IMR-90 (cell line): ENCODE measurements at regions not wholly inside any gene's neighbourhood (a gene's known extent, or its start where the extent isn't known, plus 50 kb on each side); places are given as distances from the start of the nearest gene placed in this dataset.

Experiments
- ATAC-seq: fragments of 200-7000 bp; cut with Tn5 transposase; 2 replicates; pipeline ENCODE4 v1.9.1; 2020; ENCODE audit warnings: low read depth, mild to moderate bottlenecking, moderate library complexity
- BruUV-seq: library from RNA; stranded (reverse); fragments of 400-500 nt; replicated peaks from 2 replicates; lab custom pipeline; 2021; lab: Mats Ljungman, UMichigan
- CTCF ChIA-PET: fragments of 300-600 bp; formaldehyde crosslinking; extraction: SDS; loops from one replicate; lab custom pipeline; 2021; ENCODE audit warnings: antibody characterized with exemption; lab: Yijun Ruan, JAX
- POLR2A ChIA-PET: fragments of 300-600 bp; sonication (Branson Sonifier 250); formaldehyde crosslinking; loops from one replicate; lab custom pipeline; 2022; ENCODE audit warnings: antibody characterized with exemption; ENCODE audit not compliant: unreplicated experiment; lab: Charles Lee
- DNase-seq: peaks from one replicate; pipeline ENCODE4 v3.0.0; 2013
- H2AFZ ChIP-seq: replicated peaks from 2 replicates; pipeline ENCODE3; 2013; ENCODE audit warnings: low read length, mild to moderate bottlenecking; ENCODE audit not compliant: poor library complexity
- H2AK5ac ChIP-seq: 2 replicates; pipeline ENCODE4 v1.6.1; 2013; ENCODE audit warnings: low read depth, low read length, inconsistent platforms
- H2AK9ac ChIP-seq: replicated peaks from 2 replicates; pipeline ENCODE3; 2013; ENCODE audit warnings: mild to moderate bottlenecking, low read depth, low read length, moderate library complexity; ENCODE audit not compliant: poor library complexity
- H2BK120ac ChIP-seq: 2 replicates; pipeline ENCODE4 v1.6.1; 2013; ENCODE audit warnings: low read depth, low read length, inconsistent platforms
- H2BK15ac ChIP-seq: 3 replicates; pipeline ENCODE4 v1.6.1; 2013; ENCODE audit warnings: low read depth, low read length, inconsistent platforms
- H2BK20ac ChIP-seq: 2 replicates; pipeline ENCODE4 v1.6.1; 2013; ENCODE audit warnings: low read depth, mild to moderate bottlenecking, inconsistent platforms, low read length, moderate library complexity
- H2BK5ac ChIP-seq: 2 replicates; pipeline ENCODE4 v1.6.1; 2013; ENCODE audit warnings: mild to moderate bottlenecking, low read depth, low read length, inconsistent platforms; ENCODE audit not compliant: poor library complexity, severe bottlenecking
- H3K14ac ChIP-seq: replicated peaks from 2 replicates; pipeline ENCODE4 v1.6.1; 2013; ENCODE audit warnings: low read depth, low read length, inconsistent platforms
- H3K18ac ChIP-seq: 2 replicates; pipeline ENCODE4 v1.6.1; 2013; ENCODE audit warnings: low read depth, low read length, control low read depth
- H3K23ac ChIP-seq: 2 replicates; pipeline ENCODE4 v1.6.1; 2013; ENCODE audit warnings: low read depth, low read length, inconsistent platforms
- H3K27ac ChIP-seq: 2 replicates; pipeline ENCODE4 v1.5.1; 2013; ENCODE audit warnings: mild to moderate bottlenecking, control low read depth, low read length; ENCODE audit not compliant: insufficient read depth
- H3K27me3 ChIP-seq: 2 replicates; pipeline ENCODE4 v1.6.1; 2013; ENCODE audit warnings: low read length; ENCODE audit not compliant: control insufficient read depth, insufficient read depth
- H3K36me3 ChIP-seq: 2 replicates; pipeline ENCODE4 v1.6.1; 2013; ENCODE audit warnings: low read length, mixed read lengths; ENCODE audit not compliant: control insufficient read depth, insufficient read depth
- H3K4ac ChIP-seq: 2 replicates; pipeline ENCODE4 v1.6.1; 2013; ENCODE audit warnings: low read depth, low read length, inconsistent platforms
- H3K4me1 ChIP-seq: 2 replicates; pipeline ENCODE4 v1.6.1; 2013; ENCODE audit warnings: low read length, mixed read lengths; ENCODE audit not compliant: control insufficient read depth, insufficient read depth
- H3K4me2 ChIP-seq: 2 replicates; pipeline ENCODE4 v1.6.1; 2013; ENCODE audit warnings: low read depth, mild to moderate bottlenecking, control low read depth, low read length, moderate library complexity
- H3K4me3 ChIP-seq: 2 replicates; pipeline ENCODE4 v1.5.1; 2013; ENCODE audit warnings: low read depth, mild to moderate bottlenecking, control low read depth, low read length, moderate library complexity; ENCODE audit not compliant: insufficient read depth
- H3K56ac ChIP-seq: 2 replicates; pipeline ENCODE4 v1.6.1; 2013; ENCODE audit warnings: low read length, inconsistent platforms; ENCODE audit not compliant: insufficient read depth; ENCODE audit errors: extremely low read depth
- H3K79me1 ChIP-seq, 2 experiments: 2 replicates each; pipeline ENCODE4 v1.6.1; 2013; ENCODE audit warnings: low read length in 2 of 2, inconsistent platforms in 1 of 2, low read depth in 1 of 2
- H3K9ac ChIP-seq: 2 replicates; pipeline ENCODE4 v1.6.1; 2013; ENCODE audit warnings: low read depth, low read length, control low read depth
- H3K9me1 ChIP-seq: 2 replicates; pipeline ENCODE4 v1.6.1; 2013; ENCODE audit warnings: low read length, inconsistent platforms; ENCODE audit not compliant: insufficient read depth
- H3K9me3 ChIP-seq: 2 replicates; pipeline ENCODE4 v1.6.1; 2013; ENCODE audit warnings: low read length; ENCODE audit not compliant: control insufficient read depth, insufficient read depth
- H4K20me1 ChIP-seq: 2 replicates; pipeline ENCODE4 v1.6.1; 2013; ENCODE audit warnings: low read length, inconsistent platforms; ENCODE audit not compliant: insufficient read depth
- H4K5ac ChIP-seq: 2 replicates; pipeline ENCODE4 v1.6.1; 2013; ENCODE audit warnings: mild to moderate bottlenecking, low read depth, low read length, control low read depth
- H4K8ac ChIP-seq, 2 experiments: 2 replicates each; pipeline ENCODE4 v1.6.1; 2013; ENCODE audit warnings: low read depth in 2 of 2, low read length in 2 of 2, control low read depth in 1 of 2, inconsistent platforms in 1 of 2
- H4K91ac ChIP-seq: 2 replicates; pipeline ENCODE4 v1.6.1; 2013; ENCODE audit warnings: low read depth, low read length, inconsistent platforms; ENCODE audit not compliant: insufficient read depth
- BHLHE40 ChIP-seq: fragments of 150-350 bp; IDR thresholded peaks from 2 replicates; pipeline ENCODE4 v1.6.1; 2016; ENCODE audit warnings: mild to moderate bottlenecking, low read depth, low read length
- CEBPB ChIP-seq: IDR thresholded peaks from 2 replicates; pipeline ENCODE4 v1.6.1; 2012; ENCODE audit warnings: low read depth, low read length, improper control_type of control experiment
- CHD1 ChIP-seq: IDR thresholded peaks from 2 replicates; pipeline ENCODE4 v1.6.1; 2012; ENCODE audit warnings: low read depth, low read length, improper control_type of control experiment
- CTCF ChIP-seq: conservative IDR thresholded peaks from 2 replicates; pipeline ENCODE4 v1.5.1; 2012; ENCODE audit warnings: mild to moderate bottlenecking, low read depth, low read length, improper control_type of control experiment
- ELK1 ChIP-seq: fragments of 150-350 bp; IDR thresholded peaks from 2 replicates; pipeline ENCODE4 v1.6.1; 2016; ENCODE audit warnings: low read depth, mild to moderate bottlenecking, low read length, moderate library complexity, borderline replicate concordance
- FOS ChIP-seq: fragments of 150-350 bp; IDR thresholded peaks from 2 replicates; pipeline ENCODE4 v1.6.1; 2016; ENCODE audit warnings: low read depth, low read length
- MAFK ChIP-seq: IDR thresholded peaks from 2 replicates; pipeline ENCODE4 v1.6.1; 2012; ENCODE audit warnings: low read depth, low read length, improper control_type of control experiment
- MAZ ChIP-seq: IDR thresholded peaks from 2 replicates; pipeline ENCODE4 v1.6.1; 2012; ENCODE audit warnings: low read depth, mild to moderate bottlenecking, low read length, improper control_type of control experiment, moderate library complexity, borderline replicate concordance
- MXI1 ChIP-seq: IDR thresholded peaks from 2 replicates; pipeline ENCODE4 v1.6.1; 2012; ENCODE audit warnings: low read depth, mild to moderate bottlenecking, low read length, moderate library complexity, borderline replicate concordance
- NFE2L2 ChIP-seq: fragments of 150-350 bp; IDR thresholded peaks from 2 replicates; pipeline ENCODE4 v1.6.1; 2016; ENCODE audit warnings: low read depth, mild to moderate bottlenecking, low read length
- POLR2A ChIP-seq: IDR thresholded peaks from 2 replicates; pipeline ENCODE4 v1.6.1; 2012; ENCODE audit warnings: mild to moderate bottlenecking, low read depth, low read length
- RAD21 ChIP-seq: IDR thresholded peaks from 2 replicates; pipeline ENCODE4 v1.6.1; 2012; ENCODE audit warnings: low read length, improper control_type of control experiment
- RCOR1 ChIP-seq: IDR thresholded peaks from 2 replicates; pipeline ENCODE4 v1.6.1; 2012; ENCODE audit warnings: mild to moderate bottlenecking, low read length, improper control_type of control experiment; ENCODE audit not compliant: insufficient replicate concordance
- RFX5 ChIP-seq: IDR thresholded peaks from 2 replicates; pipeline ENCODE4 v1.8.0; 2012; ENCODE audit warnings: low read depth, mild to moderate bottlenecking, low read length, moderate library complexity
- SMC3 ChIP-seq: fragments of 150-350 bp; IDR thresholded peaks from 2 replicates; pipeline ENCODE4 v1.6.1; 2016; ENCODE audit warnings: low read depth, mild to moderate bottlenecking, antibody characterized with exemption, low read length, moderate library complexity
- WGBS, 2 experiments: methylation state at CpG; one replicate each; pipeline versions ENCODE4 v1.1.5 to v1.1.7; 2013; ENCODE audit warnings: missing lambda C conversion rate in 2 of 2; ENCODE audit not compliant: insufficient read length in 1 of 2; ENCODE audit errors: extremely low coverage in 2 of 2; 5-methylcytosine and 5-hydroxymethylcytosine counted together
- dilution Hi-C: fragments of 300-500 bp; cut with HindIII; formaldehyde crosslinking; loops from one replicate; pipeline ENCODE4 v1.14.3; 2018; ENCODE audit warnings: low sequenced_read_pairs; ENCODE audit not compliant: unreplicated experiment
- in situ Hi-C: fragments of 300-500 bp; cut with MboI; formaldehyde crosslinking; loops from 3 replicates; pipeline ENCODE4 v1.14.3; 2019; ENCODE audit warnings: low sequenced_read_pairs, inconsistent platforms, mixed read lengths
- intact Hi-C: fragments of 100-400 bp; cut with micrococcal nuclease; formaldehyde crosslinking; loops from 2 replicates; pipeline ENCODE4 v1.10.0; 2022
- TF ChIP-seq, protein P1 (sequence below): fragments of 150-350 bp; IDR thresholded peaks from 2 replicates; pipeline ENCODE4 v1.6.1; 2017; ENCODE audit warnings: mild to moderate bottlenecking, antibody characterized with exemption, low read length, low read depth

GRCh38 chr7:131149840-131150239 lies 177.8 kb upstream of the MKLN1 start:
- WGBS, 2 experiments = 73% methylated on average over 3 of the region's 4 CpGs; no CpG with 5 or more reads in 1 of the 2 experiments
- no TSS peak for BruUV-seq
- H3K9me3 ChIP-seq = no peaks in the 10 kb centered on the region

More at GRCh38 chr7:131149840-131150239, 177.8 kb upstream of the MKLN1 start:
- H2BK120ac ChIP-seq = no peak overlapping the region
- CTCF ChIA-PET = interaction anchor here (0.6 kb wide), 1 partner anchor 21 kb away, joined by 7 read pairs; no protein-coding TSS in a partner anchor
- POLR2A ChIA-PET = no interaction called here
- H4K8ac ChIP-seq = no peak overlapping the region
- ATAC-seq (no peak), DNase-seq (no peak)
- H2AFZ ChIP-seq = no peak overlapping the region
- H3K9me1 ChIP-seq = no peaks in the 10 kb centered on the region
- intact Hi-C loops = no loop called here
- H3K56ac ChIP-seq = no peak overlapping the region
- H2BK20ac ChIP-seq = no peak overlapping the region
- no peaks in the 10 kb centered on the region for H3K27me3 ChIP-seq
- H2AK9ac ChIP-seq = no peak overlapping the region
- no peak overlapping the region for H3K18ac ChIP-seq
- H3K14ac ChIP-seq = no peak overlapping the region
- H3K9ac ChIP-seq = no peak overlapping the region
- no peak overlapping the region for H4K91ac ChIP-seq
- no peak overlapping the region for H3K4me3 ChIP-seq
- H3K36me3 ChIP-seq = no peaks in the 10 kb centered on the region
- TF ChIP-seq MXI1 (no peak), BHLHE40 (no peak), ELK1 (no peak), RFX5 (no peak), MAZ (no peak), CEBPB (no peak), FOS (no peak), CHD1 (no peak), POLR2A (no peak), CTCF (no peak), RAD21 (no peak), SMC3 (no peak), RCOR1 (no peak), MAFK (no peak), NFE2L2 (no peak)
- TF ChIP-seq, protein P1, sequence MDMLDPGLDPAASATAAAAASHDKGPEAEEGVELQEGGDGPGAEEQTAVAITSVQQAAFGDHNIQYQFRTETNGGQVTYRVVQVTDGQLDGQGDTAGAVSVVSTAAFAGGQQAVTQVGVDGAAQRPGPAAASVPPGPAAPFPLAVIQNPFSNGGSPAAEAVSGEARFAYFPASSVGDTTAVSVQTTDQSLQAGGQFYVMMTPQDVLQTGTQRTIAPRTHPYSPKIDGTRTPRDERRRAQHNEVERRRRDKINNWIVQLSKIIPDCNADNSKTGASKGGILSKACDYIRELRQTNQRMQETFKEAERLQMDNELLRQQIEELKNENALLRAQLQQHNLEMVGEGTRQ = no peak
- H3K4ac ChIP-seq = no peak overlapping the region
- no peak overlapping the region for H3K23ac ChIP-seq
- no peak overlapping the region for H2BK15ac ChIP-seq
- H4K5ac ChIP-seq = no peak overlapping the region
- no peak overlapping the region for H3K27ac ChIP-seq
- in situ Hi-C loops = no loop called here
- H3K4me1 ChIP-seq = no peaks in the 10 kb centered on the region
- no peak overlapping the region for H3K4me2 ChIP-seq
- H2BK5ac ChIP-seq = no peak overlapping the region
- dilution Hi-C loops = no loop called here
- no peak overlapping the region for H2AK5ac ChIP-seq
- no peaks in the 10 kb centered on the region for H4K20me1 ChIP-seq
- H3K79me1 ChIP-seq = no peaks in the 10 kb centered on the region
